Stimulated activated CD8-positive, alpha-beta memory T cell treated with anti-CD3 and anti-CD28 coated beads, Interleukin-15, amount 100 ng/mL, for 4 hours (primary cell): ENCODE measurements at regions not wholly inside any gene's neighbourhood (a gene's known extent, or its start where the extent isn't known, plus 50 kb on each side); places are given as distances from the start of the nearest gene placed in this dataset.

Experiments
- DNase-seq, 2 donors: peaks; one replicate each; pipeline ENCODE4 v3.0.0-alpha.2; 2020; ENCODE audit warnings: low read depth in 2 of 2

DNA sequence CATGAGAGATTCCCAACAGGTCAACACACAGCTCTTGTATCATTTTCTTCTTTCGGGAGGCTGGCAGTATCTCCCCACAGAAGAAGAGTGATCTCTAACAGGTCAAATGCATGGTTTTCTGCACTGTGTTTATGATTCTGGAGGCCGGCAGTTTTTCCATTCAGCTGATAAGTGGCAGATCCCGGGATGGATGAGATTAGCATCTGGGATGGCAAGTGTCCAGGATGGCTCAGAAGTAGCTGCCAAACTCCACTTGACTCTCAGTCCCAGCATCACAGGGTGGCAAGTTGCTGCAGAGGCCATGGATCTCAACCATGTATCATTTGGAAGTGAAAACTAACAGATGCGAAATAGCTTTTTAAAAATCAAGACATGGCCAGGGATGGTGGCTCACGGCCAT lies 97.8 kb upstream of the SLC44A1 start:
- DNase-seq, result no peak

DNA sequence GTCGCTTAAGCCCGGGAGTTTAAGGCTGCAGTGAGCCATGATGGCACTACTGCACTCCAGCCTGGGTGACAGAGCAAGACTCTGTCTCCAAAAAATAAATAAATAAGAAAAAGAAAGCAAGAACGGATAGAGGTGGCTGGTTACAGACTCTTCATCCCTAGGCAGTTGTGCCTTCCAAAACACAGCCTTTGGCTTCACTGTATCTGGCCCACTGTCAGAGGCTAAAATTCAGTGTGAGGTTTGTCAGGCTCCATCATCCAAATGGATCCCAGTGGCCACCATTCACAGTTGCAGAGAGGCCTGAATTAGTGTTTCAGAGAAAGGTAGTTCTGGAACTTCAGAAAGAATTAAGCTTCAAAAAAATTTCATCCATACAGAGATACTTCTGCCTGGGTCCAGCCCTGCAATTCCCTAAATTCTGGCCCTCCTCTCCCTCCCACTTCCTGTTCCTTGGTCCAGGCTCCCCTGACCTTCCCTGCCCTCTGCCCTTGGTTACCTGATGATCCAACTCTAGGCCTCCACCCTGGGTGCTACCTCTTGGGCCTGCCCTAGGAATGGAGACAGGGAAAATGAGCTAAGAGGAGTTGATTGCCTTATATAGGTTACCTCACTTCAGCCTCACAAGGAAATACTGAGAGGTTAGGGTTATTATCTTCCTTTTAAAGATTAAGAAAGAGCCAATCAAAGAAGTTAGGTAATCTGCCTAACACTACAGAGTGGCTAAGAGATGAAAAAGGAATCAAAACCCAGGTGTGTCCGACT lies 97.2 kb upstream of the SLC44A1 start:
- no peak for DNase-seq

DNA sequence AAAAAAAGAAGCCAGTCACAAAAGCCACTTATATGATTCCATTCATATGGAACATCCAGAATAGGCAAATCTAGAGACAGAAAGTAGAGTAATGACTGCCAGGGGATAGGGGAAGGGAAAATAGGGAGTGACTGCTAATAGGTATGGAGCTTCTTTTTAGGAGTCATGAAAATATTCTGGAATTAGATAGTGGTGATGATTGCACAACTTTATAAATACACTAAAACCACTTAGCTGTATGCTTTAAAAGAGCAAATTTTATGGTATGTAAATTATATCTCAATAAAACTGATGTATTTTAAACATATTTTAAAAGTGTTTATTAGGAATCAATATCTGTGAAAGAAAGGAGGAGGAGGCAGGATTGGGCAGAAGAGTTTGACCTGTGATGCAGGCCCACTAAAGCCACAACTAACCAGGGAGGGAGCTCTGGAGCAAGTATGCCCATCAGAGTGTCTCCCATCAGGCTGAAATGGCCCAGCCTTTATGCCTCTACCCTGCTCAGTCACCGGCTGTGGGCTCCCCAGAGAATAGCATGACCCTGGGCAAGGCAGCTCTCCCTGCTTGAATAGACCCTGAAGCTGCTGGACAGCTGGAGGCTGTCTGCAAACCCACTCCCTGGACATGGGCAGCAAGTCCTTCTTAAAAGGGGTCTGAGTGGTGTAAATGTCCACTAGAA lies 96.0 kb upstream of the SLC44A1 start:
- DNase-seq, result no peak

DNA sequence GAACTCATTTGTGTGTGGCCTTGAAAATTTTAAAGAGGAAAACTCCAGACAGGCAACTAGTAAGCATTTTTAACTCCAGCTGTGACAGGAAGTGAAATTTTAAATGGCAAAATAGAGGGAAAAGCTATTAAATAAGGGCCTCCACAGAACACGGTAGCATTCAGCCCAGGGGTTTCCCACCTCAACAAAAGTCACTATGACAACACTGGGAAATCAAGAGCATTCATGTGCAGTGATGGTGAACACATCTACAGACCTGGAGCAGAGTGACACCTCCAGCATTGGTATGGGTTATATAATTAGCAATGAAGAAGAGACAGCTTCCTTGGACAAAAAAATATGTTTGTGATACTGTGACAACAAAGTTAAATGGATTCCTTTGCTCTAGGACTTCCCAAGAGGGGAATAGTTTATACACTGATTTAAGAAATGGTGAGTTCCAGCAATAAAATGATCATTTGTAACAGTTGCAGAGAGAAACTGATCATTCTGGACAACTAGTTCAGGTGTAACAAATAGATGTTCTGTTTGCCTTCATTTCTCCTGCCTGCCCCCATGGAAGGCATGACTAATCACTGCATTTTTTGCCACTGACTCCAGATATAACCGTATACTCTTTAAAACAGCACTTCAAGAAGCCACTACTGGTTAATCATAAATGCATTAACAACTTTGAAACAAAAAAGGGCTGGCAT lies 93.3 kb upstream of the SLC44A1 start:
- DNase-seq, result no peak

DNA sequence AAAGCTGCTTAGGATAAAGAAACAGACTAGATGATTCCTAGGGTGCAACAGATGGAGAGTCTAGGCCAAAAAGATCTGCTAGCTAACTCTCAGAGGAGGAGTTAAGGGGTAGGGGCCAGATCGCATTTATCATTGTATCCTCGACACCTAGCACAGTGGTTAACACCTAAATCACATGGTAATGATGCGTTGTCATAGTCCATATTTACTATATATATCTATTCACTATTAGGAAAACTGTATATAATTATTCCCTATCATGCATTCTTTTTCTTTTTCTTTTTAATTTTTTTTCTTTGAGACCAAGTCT lies 92.8 kb upstream of the SLC44A1 start:
- no peak for DNase-seq

DNA sequence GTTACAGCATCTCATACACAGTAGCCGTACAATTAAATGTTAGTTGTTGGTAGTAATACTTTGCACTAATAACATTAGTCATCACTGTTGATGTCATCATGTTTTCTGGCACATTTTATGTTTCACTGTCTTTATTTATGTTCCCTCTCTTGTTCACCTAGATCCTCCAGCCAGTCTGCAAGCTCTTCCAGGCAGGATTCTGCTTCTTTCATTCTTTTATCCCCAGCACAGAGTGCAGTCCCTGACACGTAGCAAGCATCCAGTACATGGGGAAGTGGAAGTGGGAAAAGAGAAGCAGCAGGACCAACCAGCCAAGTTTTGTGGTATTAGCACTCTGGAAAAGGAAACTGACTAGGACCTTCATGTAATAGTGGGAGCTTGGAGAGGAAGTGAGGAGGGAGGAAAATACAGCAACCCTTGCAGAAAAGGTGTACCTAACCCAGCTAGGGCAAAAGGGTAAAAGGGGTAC lies 89.7 kb upstream of the SLC44A1 start:
- DNase-seq, result no peak

DNA sequence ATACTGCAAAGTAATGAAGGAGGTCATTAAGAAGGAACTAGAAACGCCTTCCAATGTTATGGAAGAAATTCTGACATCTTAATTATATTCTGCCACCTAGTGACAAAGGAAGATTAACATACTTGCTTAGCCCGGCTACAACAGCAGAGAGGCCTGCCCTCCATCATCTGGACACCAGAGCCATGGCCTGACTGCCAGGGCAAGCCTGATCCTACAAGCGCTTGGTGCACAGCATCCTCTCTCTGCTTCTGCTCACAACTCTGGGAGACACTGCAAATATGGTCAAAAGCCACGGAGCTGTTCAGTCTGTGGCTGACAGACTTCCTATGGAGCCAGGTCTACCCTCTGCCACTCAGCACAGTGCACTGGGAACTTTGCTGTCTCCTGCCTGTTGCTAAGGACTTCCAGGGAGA lies 87.3 kb upstream of the SLC44A1 start:
- no peak for DNase-seq

DNA sequence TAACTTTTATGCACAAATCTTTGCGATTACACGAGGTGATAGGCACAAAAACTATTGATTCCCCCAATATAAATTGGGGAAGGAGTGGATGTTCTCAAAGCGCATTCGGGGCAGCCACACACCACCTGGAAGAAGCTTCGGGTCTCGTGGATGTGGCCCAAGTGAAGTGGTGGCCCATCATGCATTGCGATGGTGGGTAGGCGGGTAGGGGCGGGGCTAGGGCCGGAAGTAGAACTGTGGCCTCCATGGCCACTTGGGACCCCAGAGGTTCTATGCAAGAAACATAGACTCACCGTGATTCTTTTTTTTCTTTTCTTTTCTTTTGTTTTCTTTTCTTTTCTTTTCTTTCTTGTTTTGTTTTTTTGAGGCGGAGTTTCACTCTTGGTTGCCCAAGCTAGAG lies 86.4 kb upstream of the SLC44A1 start:
- DNase-seq, result no peak

DNA sequence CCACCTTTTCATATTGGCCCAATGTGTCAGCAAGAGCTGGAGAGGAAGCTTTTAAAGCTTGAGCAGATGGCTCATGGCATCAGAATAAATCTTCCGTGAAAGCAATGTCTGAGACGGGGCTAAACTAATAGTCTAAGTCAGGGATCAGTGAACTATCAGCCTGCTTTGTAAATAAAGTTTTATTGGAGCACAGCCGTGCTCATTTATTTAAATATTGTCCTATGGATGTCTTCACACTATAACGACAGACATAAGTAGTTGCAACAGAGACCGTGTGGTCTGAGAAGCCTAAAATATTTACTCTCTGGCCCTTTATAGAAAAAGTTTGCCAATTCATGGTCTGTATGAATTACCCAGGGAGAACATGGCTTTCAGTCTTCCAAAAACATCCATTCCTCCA lies 85.6 kb upstream of the SLC44A1 start:
- no peak for DNase-seq

DNA sequence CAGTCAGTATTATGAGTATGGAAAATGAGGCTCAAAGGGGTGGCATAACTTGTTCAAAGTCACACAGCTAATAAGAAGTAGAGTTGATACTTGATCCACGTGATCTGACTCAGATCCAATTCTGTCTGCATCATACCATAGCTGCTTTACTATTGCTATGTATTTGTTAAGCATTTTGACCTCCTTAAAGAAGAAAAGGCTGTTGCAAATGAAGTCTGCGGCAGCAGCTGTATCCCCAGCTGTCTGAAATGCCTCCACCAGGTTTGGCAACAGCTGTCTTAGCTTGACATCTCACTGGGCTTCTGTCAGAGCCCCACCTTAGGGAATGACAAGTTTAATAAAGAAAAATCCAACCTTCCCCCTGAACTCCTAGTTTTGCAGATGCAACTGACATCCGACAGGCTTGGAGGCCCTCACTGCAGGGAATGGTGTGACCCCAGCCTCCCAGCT lies 75.6 kb upstream of the SLC44A1 start:
- no peak for DNase-seq

DNA sequence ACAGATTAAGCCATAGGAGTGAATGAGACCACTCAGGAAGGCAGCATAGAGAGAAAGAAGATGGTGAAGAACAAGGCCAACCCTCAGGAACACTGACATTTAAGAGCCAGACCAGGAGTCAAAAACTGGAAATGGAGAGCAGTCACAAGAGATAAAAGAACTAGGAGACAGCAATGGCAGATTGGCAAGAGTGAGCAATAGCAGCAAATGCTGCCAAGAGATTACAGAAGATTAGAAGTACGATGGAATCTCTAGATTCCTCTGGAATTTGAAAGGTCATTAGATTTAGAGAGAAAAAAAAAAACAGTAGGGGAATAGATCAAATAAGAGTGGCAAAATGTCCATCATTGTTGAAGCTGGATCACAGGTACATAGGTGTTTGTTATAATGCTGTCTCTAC lies 73.4 kb upstream of the SLC44A1 start:
- no peak for DNase-seq

DNA sequence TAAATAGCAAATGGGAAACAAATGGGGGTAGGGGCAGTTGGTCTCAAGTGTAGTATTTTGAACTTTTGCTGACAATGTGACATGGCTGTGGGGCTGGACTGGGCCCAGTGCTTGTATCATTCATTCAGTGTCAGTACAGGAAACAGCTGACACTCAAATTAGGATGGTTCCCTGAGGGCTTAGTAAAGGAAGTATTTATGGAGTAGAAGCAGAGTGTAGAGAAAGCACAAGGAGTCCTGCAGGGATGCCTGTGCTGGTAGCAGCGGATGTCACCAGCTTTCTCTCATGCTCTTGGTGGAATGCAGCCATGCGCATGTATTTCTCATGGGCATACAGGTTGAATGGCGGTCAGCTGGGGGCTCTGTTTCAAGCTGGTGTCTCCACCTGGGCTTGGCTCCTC lies 72.9 kb upstream of the SLC44A1 start:
- no peak for DNase-seq

DNA sequence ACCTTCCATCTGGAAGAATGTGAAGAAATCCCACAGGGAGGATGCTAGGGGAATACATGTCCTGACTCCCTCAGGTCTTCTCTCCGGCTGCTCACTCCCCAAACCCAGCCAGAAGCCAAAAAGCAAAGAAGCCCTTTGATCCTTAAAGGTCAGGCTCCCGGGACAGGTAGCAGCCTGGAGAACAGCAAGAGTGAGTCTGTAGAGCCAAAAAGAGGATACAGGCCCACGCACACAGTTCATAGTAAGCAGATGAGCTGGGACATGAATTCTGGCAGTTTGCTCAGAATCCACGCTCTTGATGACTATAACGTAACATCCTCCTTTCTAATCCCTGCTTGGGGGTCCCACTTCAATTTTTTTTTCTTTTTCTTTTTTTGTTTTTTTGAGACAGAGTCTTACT lies 72.0 kb upstream of the SLC44A1 start:
- DNase-seq, result no peak

DNA sequence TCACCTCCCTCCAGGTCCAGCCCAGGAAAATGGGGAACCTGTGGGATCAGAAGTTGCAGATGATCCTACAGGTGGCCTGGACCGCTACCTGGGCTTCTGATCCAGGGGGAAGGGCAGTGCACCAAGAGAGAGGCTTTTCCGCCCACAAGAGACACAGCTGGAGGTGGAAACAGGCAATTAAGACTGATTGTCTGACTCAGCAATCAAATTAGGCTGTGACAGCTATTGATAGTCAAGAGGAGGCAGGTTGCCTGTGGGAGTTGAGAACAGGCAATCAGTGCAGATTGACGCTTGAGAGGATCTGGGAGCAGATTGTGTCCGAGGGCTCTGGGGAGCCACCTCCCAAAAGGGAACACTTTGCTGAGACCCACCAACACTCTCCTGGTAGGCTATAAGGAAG lies 71.1 kb upstream of the SLC44A1 start:
- DNase-seq, result no peak

DNA sequence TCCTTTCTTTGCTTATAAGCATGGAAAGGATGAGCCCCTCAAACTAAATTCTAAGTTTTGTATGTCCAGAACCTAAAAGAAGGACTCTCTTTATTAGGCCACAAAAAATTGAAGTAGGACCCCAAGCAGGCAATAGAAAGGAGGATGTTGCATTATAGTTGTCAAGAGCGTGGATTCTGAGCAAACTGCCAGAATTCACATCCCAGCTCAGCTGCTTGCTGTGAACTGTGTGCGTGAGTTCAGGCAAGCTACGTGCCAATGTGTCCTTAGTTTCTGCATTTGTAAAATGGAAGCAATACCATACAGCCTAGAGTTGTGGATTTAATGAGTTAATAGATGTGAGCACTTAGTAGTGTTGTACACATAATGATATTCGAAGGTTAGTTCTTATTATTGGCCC lies 70.6 kb upstream of the SLC44A1 start:
- DNase-seq, result no peak

DNA sequence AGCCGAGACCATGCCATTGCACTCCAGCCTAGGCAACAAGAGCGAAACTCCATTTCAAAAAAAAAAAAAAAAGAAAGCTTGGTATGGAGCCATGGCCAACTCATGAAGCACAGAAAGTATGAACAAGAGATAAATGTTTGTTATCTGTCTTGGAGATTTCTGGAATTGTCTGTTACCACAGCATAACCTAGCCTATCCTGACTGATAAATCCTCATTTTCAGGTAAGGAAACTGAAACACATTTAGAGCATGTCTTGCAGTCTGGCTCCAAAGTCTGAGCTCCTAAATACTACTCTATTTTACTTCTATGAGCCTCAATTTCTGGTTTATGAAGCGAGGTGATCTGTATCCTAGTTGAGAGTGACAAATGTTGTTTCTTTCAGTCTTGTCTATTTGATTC lies 68.3 kb upstream of the SLC44A1 start:
- DNase-seq, result no peak

DNA sequence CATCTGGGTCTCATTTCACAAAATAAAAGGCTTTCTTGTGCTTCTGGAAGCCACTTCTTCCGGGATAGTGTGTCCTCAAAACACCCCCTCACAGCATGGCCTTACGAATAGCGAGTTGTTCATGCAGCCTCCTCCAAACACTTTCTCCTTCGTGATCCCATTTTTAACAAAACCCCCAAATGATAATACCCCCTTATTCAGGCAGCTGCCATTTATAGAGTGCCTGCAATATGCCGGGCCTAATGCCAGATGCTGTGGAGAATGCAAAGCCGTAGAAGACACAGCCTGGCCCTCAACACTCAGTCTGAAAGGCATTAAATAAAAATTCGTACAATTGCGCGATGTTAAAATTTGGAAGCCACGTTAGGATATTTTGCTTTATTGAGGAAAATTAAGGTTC lies 66.4 kb upstream of the SLC44A1 start:
- DNase-seq, result no peak

DNA sequence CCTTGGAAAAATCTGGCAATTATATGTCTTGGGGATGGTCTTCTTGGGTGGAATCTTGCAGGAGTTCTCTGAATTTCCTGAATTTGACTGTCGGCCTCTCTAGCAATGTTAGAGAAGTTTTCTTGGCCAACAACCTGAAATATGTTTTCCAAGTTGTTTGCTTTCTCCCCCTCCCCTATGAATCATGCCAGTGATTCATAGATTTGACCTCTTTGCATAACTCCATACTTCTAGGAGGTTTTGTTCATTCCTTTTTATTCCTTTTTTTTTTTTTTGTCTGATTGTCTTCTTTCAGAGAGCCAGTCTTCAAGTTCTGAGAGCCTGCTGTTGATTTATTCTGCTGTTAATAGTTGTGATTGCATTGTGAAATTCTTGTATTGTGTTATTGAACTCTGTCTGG lies 56.7 kb upstream of the SLC44A1 start:
- DNase-seq, result no peak

DNA sequence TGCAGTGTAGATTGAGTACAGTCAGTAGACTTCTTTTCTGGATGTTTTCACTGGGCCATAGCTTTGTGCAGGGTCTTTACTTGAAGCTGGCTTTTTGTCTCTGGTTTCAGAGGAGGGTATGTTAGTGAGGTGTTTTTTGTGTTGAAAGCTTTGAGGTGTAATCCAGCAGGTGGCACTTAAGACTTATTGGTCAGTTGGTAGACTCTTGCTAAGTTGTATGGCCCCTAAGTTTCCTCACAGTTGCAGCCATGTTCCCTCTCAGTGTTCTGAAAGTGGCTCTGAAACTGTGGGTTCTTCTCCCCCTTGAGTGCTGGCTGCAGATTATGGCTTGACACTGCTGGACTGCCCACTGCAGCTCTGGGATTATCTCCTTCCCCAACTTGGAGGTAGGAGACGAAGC lies 55.7 kb upstream of the SLC44A1 start:
- DNase-seq, result no peak

DNA sequence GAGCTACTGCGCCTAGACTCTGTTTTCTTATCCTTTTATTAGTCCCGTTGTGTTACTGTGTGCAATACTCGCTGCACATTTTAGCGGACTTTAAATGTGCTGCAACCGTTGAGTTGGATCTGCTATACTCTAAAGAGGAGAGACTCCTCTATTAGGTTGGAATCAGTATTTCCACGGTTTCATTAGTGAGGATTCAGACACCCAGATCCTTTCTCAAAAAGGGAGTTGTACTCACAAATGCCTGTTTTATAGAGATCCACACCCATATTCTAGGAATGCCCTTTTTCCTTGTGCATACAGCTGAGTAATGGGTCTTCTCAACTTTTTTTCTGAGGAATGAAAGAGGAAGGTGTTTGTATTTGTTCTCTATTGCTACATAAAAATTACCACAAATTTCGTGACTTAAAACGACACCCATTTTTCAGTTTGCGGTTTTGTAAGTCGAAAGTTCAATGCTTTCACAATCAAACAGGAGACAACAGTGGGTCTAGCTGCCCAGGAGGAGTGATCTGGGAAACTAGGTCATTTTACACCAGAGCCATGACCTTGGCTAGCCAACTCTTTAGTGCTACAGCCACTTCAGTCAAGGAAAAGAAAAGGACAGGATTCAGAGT lies 52.8 kb upstream of the SLC44A1 start:
- no peak for DNase-seq

DNA sequence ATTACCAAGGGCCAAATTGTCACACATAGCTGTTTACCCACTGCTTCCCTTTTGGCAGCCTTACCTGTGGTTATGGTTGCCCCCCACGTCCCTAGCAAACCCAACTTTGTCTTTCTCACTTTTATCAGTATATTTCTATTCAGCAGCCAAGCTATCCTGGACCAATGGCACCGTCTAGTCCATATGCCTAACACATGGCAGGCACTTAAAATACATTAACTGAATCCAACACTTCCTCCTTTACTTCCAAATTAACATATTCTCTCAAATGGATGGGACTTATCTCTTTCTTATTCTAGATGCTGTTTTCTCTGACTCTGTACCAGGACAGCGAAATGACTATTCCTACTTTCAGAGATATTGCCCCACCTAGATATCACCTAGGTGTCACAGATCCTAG lies 50.9 kb upstream of the SLC44A1 start:
- no peak for DNase-seq

DNA sequence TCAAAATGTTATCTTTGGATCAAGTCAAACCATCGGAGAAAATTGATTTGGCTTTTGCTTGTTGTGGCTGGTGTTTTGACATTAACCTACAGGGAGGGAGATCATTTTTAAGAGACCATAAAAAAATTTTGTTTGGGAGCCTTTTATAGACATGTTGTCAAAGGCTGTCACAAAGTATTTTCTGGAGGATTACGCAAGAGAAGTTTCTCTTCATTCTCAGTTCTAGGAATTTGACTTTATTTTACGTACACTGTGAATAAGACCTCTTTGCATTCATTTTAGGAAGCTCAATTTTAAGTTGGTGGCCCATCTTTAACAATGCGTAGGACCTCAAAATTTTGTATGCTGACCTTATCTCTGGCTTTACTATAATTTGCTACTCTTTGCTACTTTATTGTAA lies 50.2 kb upstream of the SLC44A1 start:
- no peak for DNase-seq
